HL-60 (cell line): ENCODE measurements at regions not wholly inside any gene's neighbourhood (a gene's known extent, or its start where the extent isn't known, plus 50 kb on each side); places are given as distances from the start of the nearest gene placed in this dataset.
"Not testable (repeated sequence)": the region's sequence is repeated elsewhere in the genome, so short reads cannot be mapped to it uniquely, and the experiment has no call there.

ENCODE experiments used
- DNase-seq, 2 experiments: peaks; one replicate each; pipeline ENCODE4 v3.0.0-alpha.2; 2010 to 2020; ENCODE audit warnings: low read depth in 1 of 2, low spot score in 1 of 2
- H3K27ac ChIP-seq: fragments of 250-450 bp; sonication (Bioruptor Pico); replicated peaks from 2 replicates; pipeline ENCODE4 v1.5.1; 2020; ENCODE audit warnings: mild to moderate bottlenecking, moderate library complexity
- H3K27me3 ChIP-seq: fragments of 250-450 bp; sonication (Bioruptor Pico); 2 replicates; pipeline ENCODE4 v1.5.1; 2021; ENCODE audit warnings: mild to moderate bottlenecking, moderate library complexity; ENCODE audit not compliant: insufficient read depth, poor library complexity, severe bottlenecking
- H3K4me3 ChIP-seq: replicated peaks from 2 replicates; pipeline ENCODE4 v1.5.1; 2011; ENCODE audit warnings: mild to moderate bottlenecking, control low read depth, low read length; ENCODE audit not compliant: insufficient read depth
- GABPA ChIP-seq: IDR thresholded peaks from 2 replicates; pipeline ENCODE4 v1.6.1; 2012; ENCODE audit warnings: low read depth
- POLR2AphosphoS5 ChIP-seq: IDR thresholded peaks from 2 replicates; pipeline ENCODE4 v1.6.1; 2012; ENCODE audit warnings: low read depth
- REST ChIP-seq: IDR thresholded peaks from 2 replicates; pipeline ENCODE4 v1.6.1; 2012; ENCODE audit warnings: low read depth; ENCODE audit not compliant: insufficient replicate concordance
- SPI1 ChIP-seq: IDR thresholded peaks from 2 replicates; pipeline ENCODE4 v1.6.1; 2012; ENCODE audit warnings: low read depth, mild to moderate bottlenecking, borderline replicate concordance
- TF ChIP-seq, protein P1 (sequence below): IDR thresholded peaks from one replicate; pipeline ENCODE4 v1.5.1; 2011; ENCODE audit warnings: low read length, control low read depth, inconsistent platforms; ENCODE audit not compliant: insufficient read depth

- TF ChIP-seq GABPA (no peak), SPI1 (no peak), POLR2AphosphoS5 (no peak), REST (no peak)
- TF ChIP-seq, protein P1, sequence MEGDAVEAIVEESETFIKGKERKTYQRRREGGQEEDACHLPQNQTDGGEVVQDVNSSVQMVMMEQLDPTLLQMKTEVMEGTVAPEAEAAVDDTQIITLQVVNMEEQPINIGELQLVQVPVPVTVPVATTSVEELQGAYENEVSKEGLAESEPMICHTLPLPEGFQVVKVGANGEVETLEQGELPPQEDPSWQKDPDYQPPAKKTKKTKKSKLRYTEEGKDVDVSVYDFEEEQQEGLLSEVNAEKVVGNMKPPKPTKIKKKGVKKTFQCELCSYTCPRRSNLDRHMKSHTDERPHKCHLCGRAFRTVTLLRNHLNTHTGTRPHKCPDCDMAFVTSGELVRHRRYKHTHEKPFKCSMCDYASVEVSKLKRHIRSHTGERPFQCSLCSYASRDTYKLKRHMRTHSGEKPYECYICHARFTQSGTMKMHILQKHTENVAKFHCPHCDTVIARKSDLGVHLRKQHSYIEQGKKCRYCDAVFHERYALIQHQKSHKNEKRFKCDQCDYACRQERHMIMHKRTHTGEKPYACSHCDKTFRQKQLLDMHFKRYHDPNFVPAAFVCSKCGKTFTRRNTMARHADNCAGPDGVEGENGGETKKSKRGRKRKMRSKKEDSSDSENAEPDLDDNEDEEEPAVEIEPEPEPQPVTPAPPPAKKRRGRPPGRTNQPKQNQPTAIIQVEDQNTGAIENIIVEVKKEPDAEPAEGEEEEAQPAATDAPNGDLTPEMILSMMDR, result no peak
- no peak for DNase-seq
- H3K27me3 ChIP-seq, result peaks cover 3% of the 10 kb centered on the region
Measured at GRCh38 chr6:74480561-74480960, 725.3 kb downstream of the COL12A1 start.

DNA sequence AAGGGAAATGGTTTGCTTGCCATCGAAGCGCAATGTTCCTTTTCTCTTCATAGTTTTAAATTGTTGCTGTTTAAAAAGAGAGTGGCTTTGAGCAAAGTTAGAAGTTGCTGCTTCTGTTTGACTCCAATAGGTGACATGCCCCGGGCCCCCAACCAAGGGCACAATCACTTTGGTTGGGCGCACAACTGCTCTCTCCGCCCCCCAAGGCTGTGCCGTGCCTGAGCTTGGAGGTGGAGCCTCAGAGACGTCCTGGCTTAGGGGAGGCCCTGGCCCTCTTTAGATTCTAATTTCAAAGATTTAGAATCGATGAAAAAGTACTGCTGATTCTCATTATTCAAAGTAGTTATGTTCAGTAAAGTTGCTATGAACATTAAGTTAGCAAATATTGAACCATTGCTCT, 725.9 kb downstream of the COL12A1 start:
- TF ChIP-seq REST, result no peak
- no peak for TF ChIP-seq POLR2AphosphoS5
- TF ChIP-seq GABPA, result no peak
- TF ChIP-seq, protein P1, result no peak
- no peak for TF ChIP-seq SPI1
- no peak for DNase-seq
- no peak overlapping the region for H3K4me3 ChIP-seq
- H3K27ac ChIP-seq, result no peak overlapping the region
- H3K27me3 ChIP-seq, result peaks cover 3% of the 10 kb centered on the region

More at GRCh38 chr6:74480561-74480960, 725.3 kb downstream of the COL12A1 start:
- Histone ChIP-seq H3K27ac (no peak overlapping the region), H3K4me3 (no peak overlapping the region)

DNA sequence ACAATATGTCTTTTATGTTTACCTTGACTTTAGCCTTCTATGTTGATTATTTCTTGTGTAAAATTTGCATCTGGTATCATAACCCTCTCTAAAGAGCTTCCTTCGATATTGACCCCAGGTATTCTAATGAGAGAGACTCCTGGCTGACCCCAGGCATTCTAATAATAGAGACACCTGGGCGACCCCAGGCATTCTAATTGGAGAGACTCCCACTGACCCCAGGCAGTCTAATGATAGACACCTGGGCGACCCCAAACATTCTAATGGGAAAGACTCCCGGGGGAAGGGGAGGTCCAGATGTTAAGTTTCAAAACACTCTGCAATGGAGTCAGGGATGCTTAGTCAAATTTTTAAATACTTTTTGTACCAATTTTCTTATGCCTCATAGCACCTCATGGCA, 726.4 kb downstream of the COL12A1 start:
- Histone ChIP-seq H3K27me3 (peaks cover 3% of the 10 kb centered on the region), H3K27ac (no peak overlapping the region), H3K4me3 (no peak overlapping the region)
- DNase-seq, result no peak
- TF ChIP-seq, protein P1, result no peak
- TF ChIP-seq REST, result no peak
- TF ChIP-seq GABPA, result no peak
- no peak for TF ChIP-seq POLR2AphosphoS5
- no peak for TF ChIP-seq SPI1

- not testable (repeated sequence) for H3K27ac ChIP-seq
Measured at GRCh38 chr6:74474046-74474445, 731.8 kb downstream of the COL12A1 start.

GRCh38 chr6:74468552-74468951, 737.3 kb downstream of the COL12A1 start:
- H3K27me3 ChIP-seq, H3K4me3 ChIP-seq, H3K27ac ChIP-seq, DNase-seq: not testable (repeated sequence)

More at GRCh38 chr6:74474046-74474445, 731.8 kb downstream of the COL12A1 start:
- not testable (repeated sequence) for H3K27me3 ChIP-seq, H3K4me3 ChIP-seq, DNase-seq
